RWPE2 (cell line): ENCODE measurements at regions not wholly inside any gene's neighbourhood (a gene's known extent, or its start where the extent isn't known, plus 50 kb on each side); places are given as distances from the start of the nearest gene placed in this dataset.

Experiments used
- ATAC-seq: fragments of 200-7000 bp; cut with Tn5 transposase; 3 replicates; pipeline ENCODE4 v1.9.1; 2021; ENCODE audit warnings: low read depth
- DNase-seq: peaks from one replicate; pipeline ENCODE4 v3.0.0-alpha.2; 2020; ENCODE audit warnings: low spot score
- H3K27ac ChIP-seq: fragments of 450-650 bp; 2 replicates; pipeline ENCODE4 v1.5.1; 2017; ENCODE audit warnings: mild to moderate bottlenecking; ENCODE audit not compliant: poor library complexity, severe bottlenecking
- H3K27me3 ChIP-seq: fragments of 250-450 bp; sonication (Bioruptor Pico); 2 replicates; pipeline ENCODE4 v1.5.1; 2021; ENCODE audit warnings: mild to moderate bottlenecking, moderate library complexity; ENCODE audit not compliant: insufficient read depth, poor library complexity, severe bottlenecking
- H3K36me3 ChIP-seq: fragments of 250-450 bp; sonication (Bioruptor Pico); 2 replicates; pipeline ENCODE4 v1.5.1; 2020; ENCODE audit warnings: low read depth, mild to moderate bottlenecking, moderate library complexity
- H3K4me1 ChIP-seq: fragments of 250-450 bp; sonication (Bioruptor Pico); 2 replicates; pipeline ENCODE4 v1.5.1; 2021; ENCODE audit warnings: mild to moderate bottlenecking, moderate library complexity; ENCODE audit not compliant: insufficient read depth, poor library complexity, severe bottlenecking
- H3K4me3 ChIP-seq: fragments of 250-450 bp; sonication (Bioruptor Pico); 2 replicates; pipeline ENCODE4 v1.5.1; 2021; ENCODE audit warnings: mild to moderate bottlenecking, moderate library complexity; ENCODE audit not compliant: severe bottlenecking
- H3K9me3 ChIP-seq: fragments of 250-450 bp; sonication (Bioruptor Pico); 2 replicates; pipeline ENCODE4 v1.5.1; 2021; ENCODE audit warnings: mild to moderate bottlenecking, moderate library complexity; ENCODE audit not compliant: severe bottlenecking
- CTCF ChIP-seq: fragments of 450-650 bp; IDR thresholded peaks from one replicate; pipeline ENCODE4 v1.5.1; 2017; ENCODE audit warnings: mild to moderate bottlenecking, moderate library complexity; ENCODE audit not compliant: poor library complexity, severe bottlenecking

- Histone ChIP-seq H3K36me3 (no peaks in the 10 kb centered on the region), H3K27ac (no peak overlapping the region), H3K27me3 (no peaks in the 10 kb centered on the region), H3K9me3 (no peaks in the 10 kb centered on the region), H3K4me1 (no peaks in the 10 kb centered on the region), H3K4me3 (no peak overlapping the region)
- no peak for ATAC-seq
- no peak for DNase-seq
- TF ChIP-seq CTCF = no peak
Observed at GRCh38 chr12:107525063-107525718, 160.4 kb upstream of the PWP1 start.

- TF ChIP-seq CTCF = no peak
- DNase-seq (no peak), ATAC-seq (no peak)
Observed at GRCh38 chr12:107525719-107526554, 159.7 kb upstream of the PWP1 start.

GRCh38 chr12:107526555-107527180, 158.9 kb upstream of the PWP1 start:
- H3K27me3 ChIP-seq = no peaks in the 10 kb centered on the region
- TF ChIP-seq CTCF = no peak
- H3K4me3 ChIP-seq = no peak overlapping the region
- no peak overlapping the region for H3K27ac ChIP-seq
- no peak for DNase-seq
- no peaks in the 10 kb centered on the region for H3K9me3 ChIP-seq
- no peak for ATAC-seq
- H3K36me3 ChIP-seq = no peaks in the 10 kb centered on the region
- no peaks in the 10 kb centered on the region for H3K4me1 ChIP-seq

More at GRCh38 chr12:107525719-107526554, 159.7 kb upstream of the PWP1 start:
- Histone ChIP-seq H3K36me3 (no peaks in the 10 kb centered on the region), H3K27me3 (no peaks in the 10 kb centered on the region), H3K27ac (no peak overlapping the region), H3K4me1 (no peaks in the 10 kb centered on the region), H3K9me3 (no peaks in the 10 kb centered on the region), H3K4me3 (no peak overlapping the region)

GRCh38 chr12:107528731-107529365, 156.8 kb upstream of the PWP1 start:
- H3K4me3 ChIP-seq = no peak overlapping the region
- ATAC-seq (no peak), DNase-seq (no peak)
- no peak for TF ChIP-seq CTCF
- H3K9me3 ChIP-seq = no peaks in the 10 kb centered on the region
- H3K27ac ChIP-seq = no peak overlapping the region
- no peaks in the 10 kb centered on the region for H3K36me3 ChIP-seq
- no peaks in the 10 kb centered on the region for H3K27me3 ChIP-seq
- H3K4me1 ChIP-seq = no peaks in the 10 kb centered on the region
